ENCODE measurements at regions not wholly inside any gene's neighbourhood (a gene's known extent, or its start where the extent isn't known, plus 50 kb on each side); places are given as distances from the start of the nearest gene placed in this dataset.

DNA sequence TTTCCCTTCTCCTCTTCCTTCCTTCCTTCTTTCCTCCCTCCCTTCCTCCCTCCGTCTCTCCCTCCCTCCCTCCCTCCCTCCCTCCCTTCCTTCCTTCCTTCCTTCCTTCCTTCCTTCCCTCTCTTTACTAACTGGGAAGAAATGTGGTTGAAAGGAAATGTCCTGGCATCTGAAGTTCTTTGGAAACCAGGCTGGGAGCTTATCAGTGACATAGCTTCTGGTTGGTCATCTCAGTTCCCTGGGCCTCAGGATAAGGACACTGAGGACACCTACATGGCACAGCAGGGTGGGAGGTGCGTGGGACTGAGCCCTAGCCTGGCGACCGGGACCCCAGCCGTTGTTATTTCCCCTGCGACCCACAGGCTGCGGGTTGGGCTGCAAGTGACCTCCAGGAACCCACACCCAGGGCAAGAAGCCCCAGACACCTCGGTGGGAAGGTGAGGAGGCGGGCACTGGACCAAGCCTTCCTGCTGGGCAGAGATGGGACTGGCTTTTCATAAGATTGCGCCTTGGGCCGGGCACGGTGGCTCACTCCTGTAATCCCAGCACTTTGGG, 1486.5 kb downstream of the TBC1D22A start:
- no peak for DNase-seq

DNA sequence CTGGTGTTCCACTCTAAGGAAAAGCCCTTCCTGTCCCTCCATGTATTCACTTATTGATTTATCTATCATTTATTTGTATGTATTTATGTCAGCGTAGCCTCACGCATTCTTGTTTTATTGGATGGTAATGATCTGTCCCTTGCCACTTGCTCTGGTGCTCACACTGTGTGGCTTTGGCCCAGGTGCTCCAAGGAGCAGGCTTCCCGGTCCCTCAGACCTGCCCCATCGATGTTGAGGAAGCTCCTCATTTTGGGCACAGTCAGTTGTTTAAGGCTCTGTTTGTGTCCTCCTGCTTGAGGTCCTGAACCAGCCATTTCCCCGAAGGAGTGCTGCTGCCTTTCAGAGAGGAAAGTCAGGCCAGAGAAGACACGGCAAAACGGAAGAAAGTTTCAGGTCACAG, 1485.4 kb downstream of the TBC1D22A start:
- no peak for DNase-seq

DNA sequence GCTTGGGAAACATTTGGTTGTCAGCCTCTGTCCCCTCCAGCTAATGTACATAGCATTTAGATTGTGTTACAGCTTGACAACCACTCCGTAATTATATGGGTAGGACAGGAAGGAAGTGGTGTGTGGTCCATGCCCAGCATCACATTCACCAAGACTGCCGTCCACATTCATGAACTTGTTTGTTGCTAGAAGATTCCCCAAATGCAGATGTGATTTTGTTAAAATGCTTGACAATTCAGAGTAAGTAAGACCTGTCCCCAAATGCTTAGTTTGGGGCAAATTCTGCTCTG, 1482.7 kb downstream of the TBC1D22A start:
- DNase-seq, result no peak

DNA sequence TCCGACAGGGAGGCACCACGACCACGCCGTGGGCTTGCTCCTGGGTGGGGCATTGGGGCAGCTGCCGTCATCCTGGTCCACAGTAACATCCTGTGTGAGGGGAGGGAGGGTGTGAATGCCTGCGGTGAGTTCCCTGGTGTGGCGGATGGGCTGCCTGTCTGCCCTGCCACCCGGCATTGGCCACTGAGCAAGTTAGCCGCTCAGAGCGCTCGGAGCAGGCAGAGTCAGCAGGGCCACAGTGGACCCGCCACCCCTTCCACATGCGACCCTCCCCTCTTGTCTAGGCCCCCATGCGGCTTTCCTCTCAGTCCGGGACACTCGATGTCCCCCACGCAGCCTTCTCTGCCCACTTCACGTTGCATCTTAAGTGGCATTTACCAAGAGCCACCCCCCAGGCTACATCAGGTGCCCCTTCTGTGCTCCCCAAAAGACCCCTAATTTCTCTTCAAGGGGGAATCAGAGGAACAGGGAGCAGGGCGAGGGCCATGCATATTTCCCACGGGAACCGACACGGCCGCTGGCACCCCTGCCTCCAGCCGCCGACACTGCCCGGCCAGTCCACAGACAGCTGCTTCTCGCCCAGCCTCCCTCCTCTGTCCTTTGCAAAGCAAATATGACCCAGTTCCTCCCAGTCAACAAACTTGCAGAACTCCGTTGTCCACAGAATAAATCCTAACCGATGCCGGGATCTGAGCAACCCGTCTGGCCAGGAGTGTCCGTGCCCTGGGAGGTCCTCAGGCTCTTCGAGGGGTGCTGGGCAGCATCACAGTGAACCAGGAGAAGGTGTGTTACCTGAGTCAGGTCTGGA, 1482.1 kb downstream of the TBC1D22A start:
- no peak for DNase-seq

DNA sequence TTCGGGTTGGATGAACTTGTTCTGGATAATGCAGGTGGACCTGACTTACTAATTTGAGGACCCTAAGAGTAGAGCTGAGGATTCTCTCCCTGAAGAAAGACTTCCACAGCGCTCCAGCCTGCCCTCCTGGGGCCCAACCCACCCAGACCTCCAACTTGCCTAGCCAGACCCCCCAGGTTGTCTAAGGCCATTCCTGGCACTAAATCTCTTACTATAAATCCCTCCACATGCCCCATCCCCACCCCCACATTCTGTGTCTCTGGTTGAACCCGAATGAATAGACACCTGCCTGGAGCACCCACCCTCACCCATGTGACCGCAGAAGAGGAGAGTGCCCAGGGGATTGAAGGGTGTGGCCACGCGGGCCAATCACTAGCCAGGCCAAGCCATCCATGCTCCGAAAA, 1480.0 kb downstream of the TBC1D22A start:
- DNase-seq, result no peak

DNA sequence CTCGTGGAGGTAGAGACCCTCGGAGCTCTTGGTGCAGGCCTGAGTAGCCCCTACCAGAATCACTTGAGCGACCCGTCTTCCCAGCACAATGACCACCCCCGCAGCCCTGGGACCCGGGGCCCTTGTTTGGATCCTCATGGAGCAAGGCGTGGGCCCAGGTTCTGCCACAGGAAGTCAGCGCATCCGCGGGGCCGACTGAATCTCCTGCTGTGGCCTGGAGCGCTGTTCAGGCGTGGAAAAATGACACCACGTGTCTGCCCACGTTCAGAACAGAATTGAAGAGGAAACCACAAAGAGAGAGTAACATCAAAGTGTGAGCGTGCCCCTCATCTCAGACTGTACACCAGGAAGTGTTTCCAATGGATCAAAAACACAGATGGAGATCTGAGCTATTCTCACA, 1479.2 kb downstream of the TBC1D22A start:
- no peak for DNase-seq

DNA sequence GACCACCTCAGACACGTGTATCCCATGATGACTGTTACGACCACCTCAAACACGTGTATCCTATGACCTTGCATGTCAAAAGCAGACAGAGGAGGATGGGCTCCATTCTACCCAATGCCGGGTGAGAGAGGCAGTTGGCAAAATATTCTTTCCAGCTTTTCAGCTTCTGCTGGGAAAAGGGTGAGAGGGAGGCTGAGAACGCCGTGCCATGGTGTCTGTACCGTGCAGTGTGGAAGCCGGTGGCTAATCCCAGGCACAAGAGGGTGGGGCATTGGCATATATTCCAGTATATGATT, 1478.4 kb downstream of the TBC1D22A start:
- no peak for DNase-seq

DNA sequence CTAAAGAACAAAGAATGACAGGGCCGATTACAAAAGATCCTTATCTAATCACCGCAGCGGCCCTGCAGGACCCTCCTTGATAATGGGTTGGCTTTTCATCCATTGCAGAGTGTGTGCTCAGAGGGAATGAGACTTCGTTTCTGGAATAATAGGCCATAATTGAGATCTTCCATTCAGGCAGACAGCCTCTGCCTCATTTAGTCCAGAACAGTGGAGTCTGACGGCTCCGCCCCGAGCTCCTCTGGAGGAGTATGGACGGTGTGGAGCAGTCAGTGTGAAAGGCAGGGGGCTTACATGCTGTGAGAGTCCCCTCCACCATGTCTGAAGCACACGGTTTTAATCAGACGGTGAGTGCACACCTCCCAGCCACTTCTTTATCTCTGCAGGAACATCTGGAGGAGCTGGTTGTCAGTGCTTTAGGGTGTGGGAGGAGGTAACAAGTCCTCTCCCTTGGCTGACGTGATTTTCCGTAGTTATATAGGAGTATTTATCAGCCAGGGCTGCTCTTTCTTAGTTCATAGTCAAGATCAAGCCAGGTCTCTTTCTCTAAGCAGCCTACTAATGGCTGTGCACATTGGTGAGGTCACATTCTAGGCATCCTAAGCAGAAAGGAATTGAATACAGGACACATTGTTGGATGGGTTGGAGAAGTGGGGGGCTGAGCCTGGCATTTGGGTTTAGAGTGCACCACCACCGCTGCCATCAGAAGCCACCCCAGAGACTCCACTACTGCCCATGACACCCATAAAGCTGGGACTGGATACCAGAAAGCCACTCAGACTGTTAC, 1477.9 kb downstream of the TBC1D22A start:
- no peak for DNase-seq

DNA sequence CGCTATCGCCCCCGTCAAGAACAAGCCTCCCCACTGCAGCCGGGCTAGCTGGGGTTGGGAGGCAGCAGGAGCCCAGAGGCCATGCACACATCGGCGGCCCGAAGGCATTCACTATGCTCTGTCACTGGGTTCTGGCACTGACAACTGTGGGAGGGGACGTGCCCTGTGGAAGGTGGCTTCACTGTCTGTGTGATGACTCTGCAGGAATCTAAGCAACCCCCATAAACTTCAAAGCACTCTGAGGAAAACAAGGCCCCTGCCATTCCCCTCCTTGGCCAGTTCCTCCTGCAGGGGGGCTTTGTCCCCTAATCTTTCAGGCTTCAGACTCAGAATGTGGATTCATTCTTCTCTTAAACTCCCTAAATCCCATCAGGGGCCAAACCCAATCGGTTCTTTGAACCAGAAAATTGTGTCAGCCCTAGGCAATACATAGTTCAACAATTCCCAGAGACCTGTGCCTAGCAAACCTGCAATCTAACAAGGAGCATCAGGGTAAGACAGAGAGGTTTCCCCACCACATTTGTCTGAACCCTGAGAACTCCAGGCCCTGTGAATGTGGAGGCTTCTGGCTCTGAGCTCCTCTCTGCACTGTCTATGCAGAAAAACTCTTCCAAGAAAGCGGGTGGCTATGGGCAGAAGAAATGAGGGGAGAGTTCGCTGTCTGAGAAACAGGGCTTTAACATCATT, 1477.2 kb downstream of the TBC1D22A start:
- DNase-seq, result no peak

DNA sequence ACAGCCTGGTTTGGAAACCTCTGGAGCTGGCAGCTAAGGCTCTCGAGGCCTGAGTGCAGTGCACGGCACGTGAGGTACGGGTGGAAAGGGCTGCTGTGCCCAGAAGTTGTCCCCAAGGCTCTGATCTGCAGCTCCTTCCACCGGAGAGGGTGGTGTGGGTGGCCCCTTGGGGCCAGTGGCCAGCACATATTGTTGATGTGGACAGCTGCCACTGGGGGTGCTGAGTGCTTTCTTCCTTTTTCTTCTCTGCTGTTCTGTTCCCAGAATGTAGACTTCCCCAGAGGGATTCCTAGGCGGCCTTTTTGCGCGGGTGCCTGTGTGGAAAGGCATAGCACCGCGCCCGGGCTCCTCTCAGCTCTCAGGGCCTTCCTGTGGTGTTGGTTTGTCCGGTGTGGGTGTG, 1476.5 kb downstream of the TBC1D22A start:
- no peak for DNase-seq

DNA sequence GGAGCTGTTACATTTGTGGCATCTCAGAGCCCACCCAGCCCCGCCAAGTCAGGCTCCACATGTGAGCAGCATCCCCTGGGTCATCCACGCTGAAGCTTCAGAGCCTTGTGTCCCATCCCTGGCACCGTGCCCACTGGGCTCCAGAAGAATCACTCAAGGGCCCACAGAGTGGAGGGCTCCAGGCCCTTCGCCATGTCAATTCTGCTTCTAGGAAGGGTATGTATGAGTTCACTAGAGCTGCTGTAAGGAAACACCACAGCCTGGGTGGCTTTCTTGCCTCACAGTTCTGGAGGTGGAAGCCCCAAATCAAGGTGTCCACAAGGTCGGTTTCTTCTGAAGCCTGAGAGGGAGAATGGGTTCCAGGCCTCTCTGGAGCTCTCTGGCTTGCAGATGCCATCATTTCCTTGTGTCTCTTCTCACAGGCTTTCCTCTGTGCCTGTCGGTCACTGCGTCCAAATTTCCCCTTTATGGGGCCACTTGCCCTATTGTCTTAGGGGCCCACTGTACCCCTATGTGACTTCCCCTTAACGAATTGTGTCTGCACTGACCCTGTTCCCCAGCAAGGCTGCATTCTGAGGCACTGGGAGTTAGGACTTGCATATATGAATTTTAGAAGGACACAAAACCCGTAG, 1476.0 kb downstream of the TBC1D22A start:
- DNase-seq, result no peak

DNA sequence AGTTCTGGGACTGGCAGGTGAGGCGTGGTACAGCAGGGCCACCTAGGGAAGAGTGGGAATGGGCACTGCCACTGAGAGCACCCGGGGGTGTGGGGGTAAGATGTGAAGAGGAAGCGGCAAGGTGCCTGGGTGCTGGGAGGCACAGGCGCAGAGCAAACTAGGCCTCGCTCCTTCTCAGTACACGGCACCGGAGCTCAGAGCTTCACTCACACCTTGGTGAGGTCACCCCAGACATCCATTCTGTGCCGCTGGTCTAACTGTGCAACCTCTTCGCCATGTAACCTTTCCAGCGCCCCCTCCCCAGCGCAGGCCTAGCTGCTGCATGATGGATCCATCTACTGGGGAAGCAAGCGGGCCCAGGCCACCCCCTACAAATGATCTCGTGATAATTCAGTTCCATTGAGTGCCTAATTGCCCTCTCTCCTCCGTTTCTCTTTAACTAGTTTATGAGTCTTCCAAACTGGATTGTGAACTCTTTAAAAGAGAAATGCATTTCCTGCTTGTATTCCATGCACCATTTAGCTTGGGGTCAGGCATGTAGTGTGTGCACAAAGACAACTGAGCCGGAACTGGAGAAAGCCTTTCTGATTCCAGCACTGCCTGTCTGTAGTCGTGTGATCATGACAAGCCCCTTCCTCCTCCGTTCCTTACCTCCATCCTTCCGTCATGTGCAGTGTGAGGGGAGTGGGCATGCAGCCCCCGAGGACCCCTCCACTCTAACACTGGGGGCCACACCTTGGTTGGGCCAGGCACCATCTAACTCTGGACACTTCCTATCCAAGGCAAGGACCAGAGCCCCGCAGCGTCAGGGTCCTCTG, 1475.2 kb downstream of the TBC1D22A start:
- DNase-seq, result no peak

DNA sequence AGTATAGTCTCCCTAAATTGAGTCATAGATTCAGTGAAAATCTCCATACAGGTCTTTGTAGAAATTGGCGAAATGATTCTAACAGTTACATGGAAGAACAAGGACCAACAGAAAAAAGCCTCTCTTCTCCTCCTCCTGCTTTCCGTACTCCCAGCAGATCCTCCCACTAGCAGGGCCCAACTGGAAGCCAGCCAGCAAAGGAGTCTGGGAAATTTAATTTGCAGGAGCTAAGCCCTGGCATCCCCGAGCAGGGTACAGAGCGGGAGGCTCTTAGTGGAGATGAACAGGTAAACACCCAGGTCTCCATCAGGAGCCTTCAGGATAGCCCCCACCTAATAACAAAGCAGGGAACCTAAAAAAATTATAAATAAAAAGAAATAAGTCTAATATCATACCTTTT, 1473.8 kb downstream of the TBC1D22A start:
- no peak for DNase-seq

DNA sequence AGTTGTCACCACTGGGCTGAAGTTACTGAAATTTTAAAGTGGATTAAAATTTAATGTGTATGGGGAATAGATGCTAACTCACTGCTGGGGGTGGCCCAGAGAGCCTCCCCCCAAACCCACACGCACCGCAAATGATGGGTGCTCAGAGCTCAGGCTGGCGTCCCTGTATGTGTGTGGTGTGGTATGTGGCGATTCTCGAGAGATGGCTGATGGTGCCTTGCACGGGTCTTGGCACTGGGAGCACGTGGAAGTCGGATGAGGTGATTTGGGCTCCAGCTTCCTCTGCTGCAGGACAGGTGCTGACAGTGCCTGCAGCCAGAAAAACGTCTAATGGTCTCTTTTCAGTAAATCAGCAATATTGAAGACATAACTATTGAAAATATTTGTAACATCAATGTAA, 1473.3 kb downstream of the TBC1D22A start:
- no peak for DNase-seq

DNA sequence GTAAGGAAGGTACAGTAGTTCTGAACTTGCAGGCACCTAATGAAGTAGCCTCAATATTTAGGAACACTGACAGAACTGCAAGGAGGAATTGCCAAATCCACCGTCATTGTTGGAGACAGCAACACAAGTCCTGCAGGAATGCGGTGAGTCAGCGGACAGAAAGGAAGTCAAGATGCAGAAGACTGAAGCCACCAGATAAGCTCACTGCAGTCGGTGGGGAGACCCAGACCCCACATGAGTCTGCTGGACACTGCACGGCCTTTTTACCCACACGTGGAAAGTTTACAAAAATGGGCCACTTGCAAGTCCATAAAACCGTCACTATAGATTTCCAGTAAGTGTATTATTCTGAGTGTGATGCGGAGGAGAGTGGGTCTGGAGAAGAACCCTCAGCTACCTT, 1471.6 kb downstream of the TBC1D22A start:
- no peak for DNase-seq

DNA sequence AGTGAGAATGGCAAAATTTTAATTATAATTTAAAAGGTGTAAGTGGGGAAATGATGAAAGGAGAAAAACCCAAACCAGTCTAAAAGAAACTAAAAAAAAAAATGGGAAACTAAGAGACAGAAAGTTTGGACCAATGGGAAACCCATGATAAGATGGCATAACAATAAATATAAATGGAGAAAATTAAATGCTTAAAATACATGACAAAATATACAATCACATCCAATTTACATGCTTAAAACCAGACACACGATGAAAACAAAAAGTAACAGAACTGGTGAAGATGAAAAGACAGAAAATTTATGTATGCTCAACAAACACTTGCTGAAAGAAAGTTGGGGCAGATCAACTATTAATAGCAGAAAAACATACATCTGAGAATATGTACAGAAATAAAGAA, 1471.1 kb downstream of the TBC1D22A start:
- no peak for DNase-seq

DNA sequence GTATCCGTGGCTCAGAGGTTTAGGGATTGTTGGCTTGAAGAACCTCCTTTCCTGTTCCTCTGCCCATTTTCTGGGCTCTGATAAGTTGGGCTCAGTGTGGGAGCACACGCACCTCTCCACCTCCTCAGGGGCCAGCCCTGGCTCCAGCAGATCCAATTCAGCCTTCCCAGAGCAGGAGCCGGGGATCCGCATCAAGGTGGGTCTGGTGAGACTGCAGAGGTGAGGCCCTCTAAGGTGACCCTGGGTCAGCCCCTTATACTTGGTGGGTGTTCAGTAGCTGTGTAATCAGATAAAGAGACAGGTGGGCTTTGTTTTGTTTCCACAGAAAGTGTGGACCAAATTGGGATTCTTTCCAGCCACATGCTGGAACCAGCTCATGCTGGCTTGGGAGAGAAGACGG, 1466.0 kb downstream of the TBC1D22A start:
- no peak for DNase-seq

DNA sequence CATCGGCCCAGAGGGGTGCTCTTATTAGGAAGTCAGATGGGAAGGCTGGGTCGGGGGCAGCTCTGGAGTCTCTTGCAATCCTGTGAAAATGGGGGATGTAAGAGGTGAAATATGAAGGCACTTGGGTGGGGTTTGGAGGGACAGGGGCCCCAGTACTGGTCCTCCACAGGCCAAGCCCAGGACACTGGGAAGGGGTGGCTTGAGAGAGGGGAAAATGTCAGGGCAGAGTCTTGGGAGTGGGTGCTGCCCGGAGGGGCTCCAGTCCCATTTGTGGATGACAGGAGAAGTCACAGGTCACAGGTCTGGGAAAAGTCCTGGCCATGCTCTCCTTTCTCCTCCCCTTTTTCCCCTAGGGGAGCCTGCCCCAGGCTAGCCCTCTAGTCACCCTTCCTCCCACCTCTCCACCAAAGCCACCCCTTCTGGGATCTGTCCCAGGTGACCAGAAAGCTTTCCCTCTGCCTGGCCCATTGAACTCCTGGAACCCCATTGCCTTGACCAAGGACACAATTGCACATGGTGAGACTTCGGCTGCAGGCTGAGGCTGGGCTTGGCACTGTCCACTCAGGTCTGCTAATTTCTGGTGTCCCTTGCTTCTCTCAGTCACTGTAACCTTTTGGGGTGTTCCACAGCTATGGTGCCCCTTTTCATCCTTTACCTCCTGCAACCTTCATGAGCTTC, 1465.0 kb downstream of the TBC1D22A start:
- DNase-seq, result no peak

DNA sequence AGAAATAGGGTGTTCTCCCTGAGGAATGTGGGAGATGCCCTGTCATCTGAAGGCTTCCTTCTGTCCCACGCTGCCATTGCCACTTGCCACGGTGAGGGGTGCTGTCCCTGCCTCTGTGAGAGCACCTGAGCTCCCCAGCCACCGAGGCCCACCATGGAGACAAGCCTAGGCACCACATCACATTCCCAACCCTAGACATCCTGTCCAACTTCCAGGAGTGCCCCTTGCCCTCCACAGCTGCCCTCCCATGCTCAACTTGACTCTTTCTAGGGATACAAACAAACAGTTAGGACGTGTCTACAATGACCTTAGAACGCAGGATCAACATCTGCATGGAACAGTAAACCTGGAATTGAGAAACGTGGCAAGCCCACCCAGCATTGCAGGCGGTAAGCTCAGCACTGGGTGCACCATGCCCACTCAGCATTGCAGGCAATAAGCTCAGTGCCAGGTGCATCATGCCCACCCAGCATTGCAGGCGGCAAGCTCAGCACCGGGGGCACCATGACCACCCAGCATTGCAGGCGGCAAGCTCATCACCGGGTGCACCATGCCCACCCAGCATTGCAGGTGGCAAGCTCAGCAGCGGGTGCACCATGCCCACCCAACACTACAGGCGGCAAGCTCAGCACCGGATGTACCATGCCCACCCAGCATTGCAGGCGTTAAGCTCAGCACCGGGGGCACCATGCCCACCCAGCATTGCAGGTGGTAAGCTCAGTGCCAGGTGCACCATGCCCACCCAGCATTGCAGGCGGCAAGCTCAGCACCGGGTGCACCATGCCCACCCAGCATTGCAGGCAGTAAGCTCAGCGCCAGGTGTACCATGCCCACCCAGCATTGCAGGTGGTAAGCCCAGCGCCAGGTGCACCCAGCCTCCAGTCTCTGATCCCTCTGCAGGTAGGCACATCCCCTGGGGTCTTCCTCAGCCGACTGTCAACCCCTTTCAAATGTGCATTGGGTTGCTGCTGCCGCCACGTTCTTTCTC, 1463.9 kb downstream of the TBC1D22A start:
- no peak for DNase-seq

DNA sequence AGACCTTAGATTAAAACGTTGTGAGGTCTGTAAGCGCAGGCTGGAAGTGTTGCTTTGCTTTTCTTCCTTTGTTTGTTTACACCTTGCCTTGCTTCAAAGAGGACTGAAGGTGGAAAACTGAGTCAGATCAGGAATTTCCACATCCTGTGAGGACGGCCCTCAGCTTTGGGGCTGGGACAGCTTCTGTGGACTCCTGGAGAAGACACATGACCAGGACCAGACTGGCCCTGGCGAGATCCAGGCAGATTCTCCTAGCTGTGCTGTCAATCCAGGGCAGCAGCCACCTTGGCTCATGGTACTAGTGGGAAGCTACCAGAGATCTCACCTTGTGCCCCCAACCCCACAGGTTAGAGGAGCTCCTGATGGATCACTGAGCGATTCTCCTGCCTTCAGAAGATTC, 1461.9 kb downstream of the TBC1D22A start:
- no peak for DNase-seq

Measured in activated CD4-positive, alpha-beta T cell treated with anti-CD3 and anti-CD28 coated beads, Interleukin-2, amount 50 U/mL, for 16 hours (primary cell).